ENCODE measurements at regions not wholly inside any gene's neighbourhood (a gene's known extent, or its start where the extent isn't known, plus 50 kb on each side); places are given as distances from the start of the nearest gene placed in this dataset.
"Not testable (repeated sequence)": the region's sequence is repeated elsewhere in the genome, so short reads cannot be mapped to it uniquely, and the experiment has no call there.

- no peak for DNase-seq
Measured at GRCh38 chr3:6060251-6060650, 800.7 kb upstream of the GRM7 start.

GRCh38 chr3:6062261-6063187 is 798.4 kb upstream of the GRM7 start:
- no peak for DNase-seq

DNA sequence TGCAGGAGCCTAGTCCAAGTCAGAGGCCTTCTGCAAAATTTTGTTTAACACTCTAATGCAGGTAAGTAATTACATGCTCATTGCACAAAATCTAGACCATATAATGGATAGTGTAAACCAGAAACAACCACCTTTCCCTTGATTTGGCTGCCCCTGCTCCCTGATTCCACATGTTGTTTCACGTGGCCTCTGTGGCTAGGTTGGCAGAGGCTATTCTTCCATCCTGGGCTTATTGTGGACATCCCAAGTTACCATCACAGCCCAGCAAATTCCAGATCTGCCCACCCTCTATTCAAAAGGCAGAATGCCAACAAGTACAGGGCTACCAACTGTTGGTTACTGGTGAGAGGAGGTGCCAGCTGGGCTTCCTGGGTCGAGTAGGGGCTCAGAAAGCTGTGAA is 794.5 kb upstream of the GRM7 start:
- DNase-seq, result no peak

- DNase-seq, result not testable (repeated sequence)
Measured at GRCh38 chr3:6066868-6067578, 793.9 kb upstream of the GRM7 start.

DNA sequence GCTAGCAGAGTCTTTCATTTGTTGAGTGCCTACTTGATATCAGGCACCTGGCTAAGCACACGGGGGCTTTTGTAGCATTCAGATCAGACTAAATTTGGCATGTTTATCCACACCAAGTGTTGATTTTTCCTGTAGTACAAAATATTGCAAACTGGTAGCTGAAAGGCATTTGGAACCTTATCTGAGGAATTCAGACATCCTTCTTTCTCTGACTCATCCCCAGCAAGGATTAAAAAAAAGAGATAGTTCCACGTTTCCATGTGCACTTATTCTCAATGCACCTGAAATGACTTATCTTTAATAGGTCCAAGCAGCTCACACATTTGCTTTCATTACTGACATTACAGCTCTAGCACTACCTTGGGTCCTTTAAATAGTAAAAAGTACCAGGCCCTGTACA is 786.0 kb upstream of the GRM7 start:
- DNase-seq, result no peak

GRCh38 chr3:6078436-6078835 is 782.5 kb upstream of the GRM7 start:
- DNase-seq, result no peak

DNA sequence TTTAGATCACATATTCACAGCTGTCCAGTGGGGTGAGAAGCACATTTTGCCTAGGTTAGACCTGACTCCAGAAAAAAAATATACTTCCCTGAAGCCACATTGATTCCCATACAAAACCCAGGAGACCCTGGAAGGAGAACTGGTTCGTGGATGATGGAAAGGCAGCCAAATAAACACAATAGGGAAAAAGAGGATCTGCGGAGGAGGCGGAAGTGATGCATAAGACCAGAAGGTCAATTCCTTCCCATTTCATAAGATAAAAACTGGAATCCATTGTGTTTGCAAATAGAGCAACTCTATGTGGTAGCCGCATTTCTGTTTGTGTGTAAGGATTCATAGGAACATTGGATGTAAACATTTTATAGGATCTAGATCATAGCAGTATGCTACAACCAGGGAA is 781.9 kb upstream of the GRM7 start:
- DNase-seq, result no peak

DNA sequence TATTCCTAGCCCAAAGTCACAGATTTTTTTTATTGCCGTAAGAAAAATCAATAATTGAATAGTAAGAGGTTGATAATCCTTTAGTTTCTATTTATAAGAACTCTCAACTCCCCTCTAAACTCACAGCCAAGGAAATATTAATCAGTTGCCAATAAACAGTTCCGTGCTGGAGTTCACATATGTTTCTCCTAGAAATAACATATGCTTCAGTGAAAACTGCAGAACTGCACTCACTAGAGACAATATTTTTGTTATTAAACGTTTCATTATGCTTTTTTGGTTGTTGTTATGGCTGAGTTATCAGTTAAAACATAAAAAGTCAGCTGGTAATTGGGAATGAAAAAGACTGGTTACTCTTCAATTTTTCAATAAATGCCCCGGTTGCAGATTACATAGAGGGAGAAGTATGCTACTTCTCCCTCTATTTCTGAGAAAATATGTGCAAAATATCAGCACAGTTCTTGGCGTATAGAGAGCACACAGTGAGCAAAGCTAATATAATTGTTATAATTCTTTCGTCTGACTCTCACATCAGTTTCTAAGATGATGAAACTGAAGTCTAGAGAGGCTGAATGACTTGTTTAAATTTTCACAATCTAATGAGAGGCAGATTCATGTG is 781.2 kb upstream of the GRM7 start:
- DNase-seq, result no peak

DNA sequence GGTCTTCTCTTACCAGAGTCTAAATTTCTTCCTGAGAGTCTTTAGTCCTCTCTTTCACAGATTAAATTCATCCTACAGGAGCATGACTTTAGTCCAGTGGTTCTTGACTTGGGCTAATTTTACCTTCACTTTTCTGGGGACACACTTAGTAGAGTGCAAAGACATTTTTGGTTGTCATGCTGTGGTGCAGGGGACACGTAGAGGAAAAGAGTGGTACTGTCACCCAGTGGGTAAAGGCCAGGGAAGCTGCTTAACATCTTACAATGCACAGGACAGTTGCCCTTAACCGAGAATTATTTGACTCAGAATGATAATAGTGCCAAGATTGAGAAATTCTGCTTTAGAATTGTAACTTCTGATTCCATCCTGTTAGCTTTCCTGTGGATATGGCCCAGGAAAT is 772.5 kb upstream of the GRM7 start:
- no peak for DNase-seq

DNA sequence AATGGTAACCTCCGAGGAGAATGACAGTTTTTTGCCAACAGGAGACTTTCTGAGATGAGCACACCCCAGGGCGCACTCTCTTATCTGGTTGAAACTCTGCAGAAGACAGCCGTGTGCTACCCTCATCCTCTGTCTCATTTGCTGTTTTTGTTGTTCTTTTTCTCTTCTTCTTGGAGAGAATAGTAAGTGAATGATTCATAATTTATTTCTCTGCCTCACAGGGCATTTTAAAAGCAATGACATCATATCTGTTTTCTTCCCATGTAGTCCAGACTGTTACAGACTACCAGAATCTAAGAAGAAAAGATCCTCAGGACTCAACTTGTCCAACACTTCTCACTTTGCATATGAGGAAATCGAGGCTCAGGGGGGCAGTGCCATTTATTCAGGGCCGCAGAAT is 771.1 kb upstream of the GRM7 start:
- no peak for DNase-seq

GRCh38 chr3:6091262-6091661 is 769.7 kb upstream of the GRM7 start:
- no peak for DNase-seq

DNA sequence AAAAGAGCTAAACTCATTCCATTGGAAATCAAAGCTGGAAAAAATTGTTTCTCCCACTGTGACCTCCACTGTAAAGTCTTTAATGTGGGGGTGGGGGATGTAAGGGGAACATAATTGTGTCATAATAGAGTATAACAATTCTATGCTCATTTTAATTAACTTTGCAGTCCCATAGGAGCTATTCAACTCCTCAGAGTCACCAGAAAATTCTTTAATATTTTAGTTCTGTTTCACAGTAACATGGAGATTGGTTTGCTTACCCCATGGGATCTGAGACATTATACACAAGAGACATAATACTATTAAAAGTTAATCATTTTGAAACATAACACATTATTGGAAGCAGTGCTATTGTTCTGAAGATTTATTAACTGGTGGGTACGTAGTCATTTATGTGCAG is 765.9 kb upstream of the GRM7 start:
- DNase-seq, result no peak

- DNase-seq, result no peak
Measured at GRCh38 chr3:6097021-6097420, 763.9 kb upstream of the GRM7 start.

GRCh38 chr3:6097556-6097955 is 763.4 kb upstream of the GRM7 start:
- DNase-seq, result no peak

DNA sequence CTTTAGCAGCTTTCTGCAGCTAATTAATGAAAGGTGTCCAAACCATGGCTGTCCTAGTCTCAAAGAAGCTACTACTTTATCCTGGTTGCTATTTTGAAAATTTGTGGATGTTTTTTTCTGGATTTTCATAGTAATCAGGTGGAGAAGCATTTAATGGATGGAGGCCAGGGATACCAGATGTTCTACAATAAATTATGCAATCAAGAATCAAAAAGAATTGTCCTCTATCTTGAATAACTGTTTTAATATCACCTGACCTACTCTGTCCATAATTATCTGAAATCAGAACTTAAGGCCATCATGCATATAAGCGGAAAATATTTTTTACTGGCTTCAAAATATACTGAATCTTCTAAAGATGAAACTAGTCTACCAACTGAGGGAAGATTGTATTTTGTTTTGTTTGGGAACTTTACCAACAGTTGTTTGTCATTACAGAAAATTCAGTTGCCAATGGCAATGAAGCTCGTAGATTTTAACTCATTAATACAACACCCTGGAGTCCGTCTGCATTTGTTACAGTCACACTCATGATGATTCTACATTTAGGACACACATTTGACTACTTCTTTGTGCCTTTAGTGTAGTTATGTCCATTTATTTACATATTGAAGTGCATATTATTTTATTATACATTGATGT is 762.3 kb upstream of the GRM7 start:
- DNase-seq, result no peak

- DNase-seq, result no peak
Measured at GRCh38 chr3:6099458-6100075, 761.3 kb upstream of the GRM7 start.

DNA sequence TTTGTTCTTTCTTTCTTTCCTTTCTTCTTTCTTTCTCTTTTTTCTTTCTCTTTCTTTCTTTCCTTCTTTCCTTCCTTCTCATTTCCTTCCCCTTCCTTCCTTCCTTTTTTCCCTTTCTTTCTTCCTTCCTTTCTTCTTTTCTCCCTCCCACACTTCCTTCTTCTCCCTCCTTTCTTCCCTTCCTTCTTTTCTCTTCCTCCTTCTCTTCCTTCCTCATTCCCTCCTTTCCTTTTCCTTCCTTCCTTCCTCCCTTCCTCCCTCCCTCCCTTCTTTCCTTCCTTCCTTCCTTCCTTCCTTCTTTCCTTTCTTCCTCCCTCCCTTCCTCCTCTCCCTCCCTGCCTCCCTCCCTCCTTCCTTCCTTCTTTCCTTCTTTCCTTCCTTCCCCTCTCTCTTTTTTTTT is 755.7 kb upstream of the GRM7 start:
- no peak for DNase-seq

DNA sequence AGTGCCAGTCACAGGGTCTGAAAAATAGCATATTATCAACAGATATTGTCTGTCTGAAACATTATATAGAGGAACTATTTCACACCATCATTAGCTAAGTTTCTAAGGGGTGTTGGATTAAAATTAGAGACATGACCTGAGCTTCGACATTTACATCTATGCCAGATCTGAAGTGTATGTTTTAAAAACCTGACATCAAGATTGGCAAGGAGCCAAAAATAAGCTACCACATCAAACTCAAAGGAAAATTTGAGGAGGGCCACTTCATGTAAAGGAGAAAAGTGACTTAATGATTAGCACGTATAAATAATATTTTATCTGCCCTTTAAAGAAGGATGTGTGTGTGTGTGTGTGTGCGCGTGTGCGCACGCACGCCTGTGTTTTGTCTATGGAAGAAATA is 752.0 kb upstream of the GRM7 start:
- no peak for DNase-seq

- no peak for DNase-seq
Measured at GRCh38 chr3:6110451-6110850, 750.5 kb upstream of the GRM7 start.

- no peak for DNase-seq
Measured at GRCh38 chr3:6112546-6112945, 748.4 kb upstream of the GRM7 start.

- DNase-seq, result no peak
Measured at GRCh38 chr3:6113338-6113737, 747.6 kb upstream of the GRM7 start.

- DNase-seq, result no peak
Measured at GRCh38 chr3:6119367-6119766, 741.5 kb upstream of the GRM7 start.

DNA sequence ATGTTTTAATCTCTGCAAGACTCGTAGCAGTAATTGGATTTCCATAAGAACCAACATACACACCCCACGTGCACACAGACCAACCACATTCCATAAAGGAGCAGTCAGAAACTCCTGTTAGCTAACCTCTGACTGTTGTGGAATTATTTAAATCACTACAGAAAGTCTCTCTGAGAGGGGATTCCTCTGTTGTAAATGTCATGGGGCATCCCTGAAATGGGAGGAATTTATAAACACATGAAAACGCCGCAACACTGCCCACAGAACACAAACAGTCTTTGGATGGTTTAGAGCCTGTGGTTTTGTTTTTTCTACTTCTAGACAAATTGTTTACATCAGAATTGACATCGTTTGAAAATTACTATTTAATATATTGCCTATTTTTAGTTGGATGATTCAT is 740.1 kb upstream of the GRM7 start:
- no peak for DNase-seq

Data from activated CD4-positive, alpha-beta T cell treated with anti-CD3 and anti-CD28 coated beads for 48 hours (primary cell).